Neural cell (in vitro differentiated cells): ENCODE measurements at regions not wholly inside any gene's neighbourhood (a gene's known extent, or its start where the extent isn't known, plus 50 kb on each side); places are given as distances from the start of the nearest gene placed in this dataset.
"Not testable (repeated sequence)": the region's sequence is repeated elsewhere in the genome, so short reads cannot be mapped to it uniquely, and the experiment has no call there.

Experiments used
- REST ChIP-seq: IDR thresholded peaks from 2 replicates; pipeline ENCODE4 v1.6.1; 2012; ENCODE audit warnings: borderline replicate concordance
- TF ChIP-seq, protein P1 (sequence below): fragments of 450-650 bp; IDR thresholded peaks from 2 replicates; pipeline ENCODE4 v1.5.1; 2014; ENCODE audit warnings: antibody characterized with exemption, mild to moderate bottlenecking, moderate library complexity; ENCODE audit not compliant: poor library complexity, severe bottlenecking

- TF ChIP-seq, protein P1, sequence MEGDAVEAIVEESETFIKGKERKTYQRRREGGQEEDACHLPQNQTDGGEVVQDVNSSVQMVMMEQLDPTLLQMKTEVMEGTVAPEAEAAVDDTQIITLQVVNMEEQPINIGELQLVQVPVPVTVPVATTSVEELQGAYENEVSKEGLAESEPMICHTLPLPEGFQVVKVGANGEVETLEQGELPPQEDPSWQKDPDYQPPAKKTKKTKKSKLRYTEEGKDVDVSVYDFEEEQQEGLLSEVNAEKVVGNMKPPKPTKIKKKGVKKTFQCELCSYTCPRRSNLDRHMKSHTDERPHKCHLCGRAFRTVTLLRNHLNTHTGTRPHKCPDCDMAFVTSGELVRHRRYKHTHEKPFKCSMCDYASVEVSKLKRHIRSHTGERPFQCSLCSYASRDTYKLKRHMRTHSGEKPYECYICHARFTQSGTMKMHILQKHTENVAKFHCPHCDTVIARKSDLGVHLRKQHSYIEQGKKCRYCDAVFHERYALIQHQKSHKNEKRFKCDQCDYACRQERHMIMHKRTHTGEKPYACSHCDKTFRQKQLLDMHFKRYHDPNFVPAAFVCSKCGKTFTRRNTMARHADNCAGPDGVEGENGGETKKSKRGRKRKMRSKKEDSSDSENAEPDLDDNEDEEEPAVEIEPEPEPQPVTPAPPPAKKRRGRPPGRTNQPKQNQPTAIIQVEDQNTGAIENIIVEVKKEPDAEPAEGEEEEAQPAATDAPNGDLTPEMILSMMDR, result not testable (repeated sequence)
- not testable (repeated sequence) for TF ChIP-seq REST
Measured at GRCh38 chr4:99733455-99733854, 75.8 kb upstream of the C4orf54 start.
